ENCODE measurements at regions not wholly inside any gene's neighbourhood (a gene's known extent, or its start where the extent isn't known, plus 50 kb on each side); places are given as distances from the start of the nearest gene placed in this dataset.
"Not testable (repeated sequence)": the region's sequence is repeated elsewhere in the genome, so short reads cannot be mapped to it uniquely, and the experiment has no call there.

DNA sequence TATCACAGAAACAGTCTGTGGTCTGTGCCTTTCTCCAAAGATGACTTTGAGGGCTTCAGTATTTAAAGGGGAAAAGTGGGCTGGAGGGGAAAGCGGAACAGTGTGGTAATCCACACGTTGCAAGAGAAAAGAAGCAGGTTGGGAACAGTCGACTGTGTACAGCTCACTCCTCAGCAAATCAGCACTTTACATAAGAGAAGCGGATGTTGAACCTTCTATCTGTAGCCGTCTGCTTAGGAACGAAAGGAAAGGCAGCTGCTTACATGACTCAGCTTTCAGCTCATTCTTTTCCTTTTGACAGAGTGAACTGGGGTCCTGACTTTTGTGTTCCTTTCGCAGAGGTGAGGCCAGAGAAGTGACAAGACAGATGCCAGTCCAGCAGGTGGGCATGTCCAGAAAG, 4020.7 kb upstream of the TPTE start:
- TF ChIP-seq, protein P1, sequence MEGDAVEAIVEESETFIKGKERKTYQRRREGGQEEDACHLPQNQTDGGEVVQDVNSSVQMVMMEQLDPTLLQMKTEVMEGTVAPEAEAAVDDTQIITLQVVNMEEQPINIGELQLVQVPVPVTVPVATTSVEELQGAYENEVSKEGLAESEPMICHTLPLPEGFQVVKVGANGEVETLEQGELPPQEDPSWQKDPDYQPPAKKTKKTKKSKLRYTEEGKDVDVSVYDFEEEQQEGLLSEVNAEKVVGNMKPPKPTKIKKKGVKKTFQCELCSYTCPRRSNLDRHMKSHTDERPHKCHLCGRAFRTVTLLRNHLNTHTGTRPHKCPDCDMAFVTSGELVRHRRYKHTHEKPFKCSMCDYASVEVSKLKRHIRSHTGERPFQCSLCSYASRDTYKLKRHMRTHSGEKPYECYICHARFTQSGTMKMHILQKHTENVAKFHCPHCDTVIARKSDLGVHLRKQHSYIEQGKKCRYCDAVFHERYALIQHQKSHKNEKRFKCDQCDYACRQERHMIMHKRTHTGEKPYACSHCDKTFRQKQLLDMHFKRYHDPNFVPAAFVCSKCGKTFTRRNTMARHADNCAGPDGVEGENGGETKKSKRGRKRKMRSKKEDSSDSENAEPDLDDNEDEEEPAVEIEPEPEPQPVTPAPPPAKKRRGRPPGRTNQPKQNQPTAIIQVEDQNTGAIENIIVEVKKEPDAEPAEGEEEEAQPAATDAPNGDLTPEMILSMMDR (conservative IDR thresholded peaks at IDR 0.05 in 1 of 2, IDR thresholded peaks at IDR 0.05 in 1 of 2; ENCODE audit: low read depth in 1 of 2, low read length in 2 of 2) = not testable (repeated sequence)
- not testable (repeated sequence) for TF ChIP-seq EZH2 (IDR thresholded peaks at IDR 0.05; ENCODE audit: low read length, missing control alignments)
